SK-N-SH treated with all-trans-retinoic acid at 6 μM for 48 hours (cell line): ENCODE measurements at regions not wholly inside any gene's neighbourhood (a gene's known extent, or its start where the extent isn't known, plus 50 kb on each side); places are given as distances from the start of the nearest gene placed in this dataset.

Experiments used
- ARNTL ChIP-seq: fragments of 450-650 bp; formaldehyde crosslinking; IDR thresholded peaks from 2 replicates; pipeline ENCODE4 v1.5.0; 2020; ENCODE audit warnings: low read depth, mild to moderate bottlenecking, moderate library complexity, borderline replicate concordance
- BACH2 ChIP-seq: fragments of 250-450 bp; sonication (Bioruptor Pico); IDR thresholded peaks from 2 replicates; pipeline ENCODE4 v1.9.0; 2021; ENCODE audit warnings: mild to moderate bottlenecking, borderline replicate concordance
- GLIS3 ChIP-seq: fragments of 250-450 bp; sonication (Bioruptor Pico); IDR thresholded peaks from 2 replicates; pipeline ENCODE4 v1.5.0; 2020; ENCODE audit warnings: mild to moderate bottlenecking, moderate library complexity
- OSR1 ChIP-seq: fragments of 250-450 bp; sonication (Bioruptor Pico); IDR thresholded peaks from 2 replicates; pipeline ENCODE4 v1.8.0; 2022; ENCODE audit warnings: moderate library complexity, mild to moderate bottlenecking, inconsistent platforms
- ZC3H10 ChIP-seq: fragments of 250-450 bp; sonication (Bioruptor Pico); IDR thresholded peaks from 2 replicates; pipeline ENCODE4 v1.5.1; 2021; ENCODE audit warnings: mild to moderate bottlenecking, moderate library complexity
- ZFP3 ChIP-seq: fragments of 250-450 bp; sonication (Bioruptor Pico); IDR thresholded peaks from 2 replicates; pipeline ENCODE4 v1.5.0; 2020; ENCODE audit warnings: mild to moderate bottlenecking, moderate library complexity
- ZFP30 ChIP-seq: fragments of 450-650 bp; formaldehyde crosslinking; IDR thresholded peaks from 2 replicates; pipeline ENCODE4 v1.5.0; 2022; ENCODE audit warnings: mild to moderate bottlenecking, moderate library complexity
- ZNF565 ChIP-seq: fragments of 450-650 bp; formaldehyde crosslinking; conservative IDR thresholded peaks from 2 replicates; pipeline ENCODE4 v1.5.0; 2020; ENCODE audit warnings: low read depth, mild to moderate bottlenecking, moderate library complexity
- ZNF8 ChIP-seq: fragments of 450-650 bp; formaldehyde crosslinking; IDR thresholded peaks from 2 replicates; pipeline ENCODE4 v1.5.0; 2020; ENCODE audit warnings: mild to moderate bottlenecking, moderate library complexity
- TF ChIP-seq, protein P1 (sequence below): fragments of 250-450 bp; sonication (Bioruptor Pico); IDR thresholded peaks from 2 replicates; pipeline ENCODE4 v1.8.0; 2020; ENCODE audit warnings: mild to moderate bottlenecking, moderate library complexity, borderline replicate concordance
- TF ChIP-seq, protein P2 (sequence below): fragments of 250-450 bp; sonication (Bioruptor Pico); IDR thresholded peaks from 2 replicates; pipeline ENCODE4 v1.5.1; 2021; ENCODE audit warnings: mild to moderate bottlenecking, moderate library complexity

DNA sequence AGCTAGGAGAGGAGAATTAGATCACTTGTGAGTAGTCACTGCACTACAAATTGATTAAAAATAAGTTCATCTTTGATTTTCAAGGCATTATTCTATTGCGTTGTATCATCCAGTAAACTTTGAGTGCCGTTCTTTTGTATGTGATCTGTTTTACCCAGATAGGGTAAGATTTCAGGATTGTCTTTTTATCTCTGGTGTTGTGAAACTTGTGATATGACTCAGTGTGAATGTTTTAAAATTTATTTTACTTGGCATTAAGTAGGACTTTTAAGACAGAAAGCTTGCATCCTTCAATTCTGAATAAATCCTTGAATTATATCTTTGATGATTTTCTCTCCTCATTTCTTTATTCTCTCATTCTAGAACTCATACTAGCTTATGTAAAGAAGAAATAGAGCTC, 93.3 kb upstream of the ADAMTS5 start:
- no peak for TF ChIP-seq ZC3H10 (CRISPR knock-in tag)
- no peak for TF ChIP-seq ARNTL (CRISPR knock-in tag)
- TF ChIP-seq BACH2 (CRISPR knock-in tag), result no peak
- TF ChIP-seq OSR1 (CRISPR knock-in tag), result no peak
- TF ChIP-seq ZFP3, result no peak
- no peak for TF ChIP-seq ZNF8 (CRISPR knock-in tag)
- TF ChIP-seq GLIS3, result no peak
- TF ChIP-seq ZNF565 (CRISPR knock-in tag), result no peak
- TF ChIP-seq, protein P1, sequence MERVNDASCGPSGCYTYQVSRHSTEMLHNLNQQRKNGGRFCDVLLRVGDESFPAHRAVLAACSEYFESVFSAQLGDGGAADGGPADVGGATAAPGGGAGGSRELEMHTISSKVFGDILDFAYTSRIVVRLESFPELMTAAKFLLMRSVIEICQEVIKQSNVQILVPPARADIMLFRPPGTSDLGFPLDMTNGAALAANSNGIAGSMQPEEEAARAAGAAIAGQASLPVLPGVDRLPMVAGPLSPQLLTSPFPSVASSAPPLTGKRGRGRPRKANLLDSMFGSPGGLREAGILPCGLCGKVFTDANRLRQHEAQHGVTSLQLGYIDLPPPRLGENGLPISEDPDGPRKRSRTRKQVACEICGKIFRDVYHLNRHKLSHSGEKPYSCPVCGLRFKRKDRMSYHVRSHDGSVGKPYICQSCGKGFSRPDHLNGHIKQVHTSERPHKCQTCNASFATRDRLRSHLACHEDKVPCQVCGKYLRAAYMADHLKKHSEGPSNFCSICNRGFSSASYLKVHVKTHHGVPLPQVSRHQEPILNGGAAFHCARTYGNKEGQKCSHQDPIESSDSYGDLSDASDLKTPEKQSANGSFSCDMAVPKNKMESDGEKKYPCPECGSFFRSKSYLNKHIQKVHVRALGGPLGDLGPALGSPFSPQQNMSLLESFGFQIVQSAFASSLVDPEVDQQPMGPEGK, result no peak
- TF ChIP-seq, protein P2, sequence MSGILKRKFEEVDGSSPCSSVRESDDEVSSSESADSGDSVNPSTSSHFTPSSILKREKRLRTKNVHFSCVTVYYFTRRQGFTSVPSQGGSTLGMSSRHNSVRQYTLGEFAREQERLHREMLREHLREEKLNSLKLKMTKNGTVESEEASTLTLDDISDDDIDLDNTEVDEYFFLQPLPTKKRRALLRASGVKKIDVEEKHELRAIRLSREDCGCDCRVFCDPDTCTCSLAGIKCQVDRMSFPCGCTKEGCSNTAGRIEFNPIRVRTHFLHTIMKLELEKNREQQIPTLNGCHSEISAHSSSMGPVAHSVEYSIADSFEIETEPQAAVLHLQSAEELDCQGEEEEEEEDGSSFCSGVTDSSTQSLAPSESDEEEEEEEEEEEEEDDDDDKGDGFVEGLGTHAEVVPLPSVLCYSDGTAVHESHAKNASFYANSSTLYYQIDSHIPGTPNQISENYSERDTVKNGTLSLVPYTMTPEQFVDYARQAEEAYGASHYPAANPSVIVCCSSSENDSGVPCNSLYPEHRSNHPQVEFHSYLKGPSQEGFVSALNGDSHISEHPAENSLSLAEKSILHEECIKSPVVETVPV (CRISPR knock-in tag), result no peak
- no peak for TF ChIP-seq ZFP30 (CRISPR knock-in tag)
